ENCODE measurements at regions not wholly inside any gene's neighbourhood (a gene's known extent, or its start where the extent isn't known, plus 50 kb on each side); places are given as distances from the start of the nearest gene placed in this dataset.

- Histone ChIP-seq H3K4me1 (replicated peaks in 1 of 2; ENCODE audit: control insufficient read depth in 2 of 2, insufficient read depth in 2 of 2, low read length in 2 of 2) (no peaks in the 10 kb centered on the region; a peak in 1 of 5 replicates), H3K4me2 (ENCODE audit: insufficient read depth, low read length) (no peak overlapping the region), H3K79me2 (ENCODE audit: control insufficient read depth, insufficient read depth, low read length) (no peaks in the 10 kb centered on the region), H2AFZ (ENCODE audit: low read depth, low read length) (no peak overlapping the region), H3K9ac (ENCODE audit: insufficient read depth in 1 of 2, low read depth in 2 of 2, low read length in 2 of 2) (no peak overlapping the region), H3K27ac (ENCODE audit: extremely low read depth, low read depth, low read length) (peak overlapping the region; percentile 36; the same call in 1 of the 3 replicates), H3K36me3 (ENCODE audit: control insufficient read depth, insufficient read depth, low read length) (no peaks in the 10 kb centered on the region), H3K9me1 (ENCODE audit: control insufficient read depth, insufficient read depth, low read length) (no peaks in the 10 kb centered on the region), H3K27me3 (ENCODE audit: control insufficient read depth in 2 of 2, insufficient read depth in 2 of 2, low read length in 2 of 2) (no peaks in the 10 kb centered on the region; a peak in 1 of 5 replicates), H3K9me3 (replicated peaks; ENCODE audit: control insufficient read depth, insufficient read depth, low read depth, low read length) (no peaks in the 10 kb centered on the region), H3K4me3 (no peak overlapping the region), H4K20me1 (replicated peaks; ENCODE audit: control insufficient read depth, insufficient read depth, low read length) (no peaks in the 10 kb centered on the region)
- intact Hi-C loops (cut with micrococcal nuclease) (no loop called here), in situ Hi-C loops (cut with MboI) (no loop called here)
- FAIRE-seq = no peak
- ChIA-PET CTCF (ENCODE audit: low intra/inter-chr PET ratio) (no interaction called here), POLR2A (interaction anchor here (0.6 to 0.7 kb wide), 2 partner anchors 15 to 140 kb away, joined by 3 to 5 read pairs; no protein-coding TSS in a partner anchor)
- BruUV-seq (replicated peaks) = no TSS peak
- ATAC-seq = no peak
- DNase-seq (ENCODE audit: extremely low read depth in 1 of 4, low spot score in 3 of 4) = peak in 1 of 4 experiments; percentile 7
- WGBS (ENCODE audit: insufficient coverage, low coverage, missing lambda C conversion rate) = 14% methylated on average over 6 of the region's 6 CpGs
- TF ChIP-seq ESRRA (IDR thresholded peaks at IDR 0.05; ENCODE audit: borderline replicate concordance, low read depth) (peak; percentile 67; the same call in 1 of the 2 replicates), HMGN3 (IDR thresholded peaks at IDR 0.05; ENCODE audit: borderline replicate concordance, extremely low read depth, insufficient read length, low read depth, low read length) (no peak), ERF (CRISPR knock-in tag; IDR thresholded peaks at IDR 0.05) (no peak), C11orf30 (IDR thresholded peaks at IDR 0.05; ENCODE audit: low read depth) (no peak), THAP12 (CRISPR knock-in tag; IDR thresholded peaks at IDR 0.05) (no peak), SRSF3 (IDR thresholded peaks at IDR 0.05; ENCODE audit: insufficient read depth, low read length) (no peak), NR2C2 (CRISPR knock-in tag; IDR thresholded peaks at IDR 0.05) (no peak), NR2C2 (tag; IDR thresholded peaks at IDR 0.05) (peak; percentile 67), LCOR (CRISPR knock-in tag; IDR thresholded peaks at IDR 0.05) (no peak), RFX1 (IDR thresholded peaks at IDR 0.05) (no peak), ZNF224 (CRISPR knock-in tag; IDR thresholded peaks at IDR 0.05) (no peak), BMI1 (IDR thresholded peaks at IDR 0.05; ENCODE audit: low read length) (no peak), RBM14 (IDR thresholded peaks at IDR 0.05; ENCODE audit: borderline replicate concordance, insufficient read depth, low read depth, low read length) (no peak), WHSC1 (IDR thresholded peaks at IDR 0.05; ENCODE audit: low read length) (no peak), SAFB2 (IDR thresholded peaks at IDR 0.05; ENCODE audit: borderline replicate concordance, low read depth, low read length, severe bottlenecking) (no peak), GTF2E2 (tag; IDR thresholded peaks at IDR 0.05) (no peak), NR4A1 (CRISPR knock-in tag; IDR thresholded peaks at IDR 0.05) (no peak), NR4A1 (tag; IDR thresholded peaks at IDR 0.05) (peak; percentile 100), NCOA6 (IDR thresholded peaks at IDR 0.05) (no peak), MCM3 (IDR thresholded peaks at IDR 0.05) (no peak), MNT (conservative IDR thresholded peaks at IDR 0.05) (no peak), KDM4B (IDR thresholded peaks at IDR 0.05; ENCODE audit: borderline replicate concordance in 2 of 2, low read depth in 1 of 2) (no peak)
Observed at GRCh38 chr16:26969589-26970231, 97.0 kb upstream of the C16orf82 start.
